A673 (cell line): ENCODE measurements at regions not wholly inside any gene's neighbourhood (a gene's known extent, or its start where the extent isn't known, plus 50 kb on each side); places are given as distances from the start of the nearest gene placed in this dataset.

Experiments used
- BruUV-seq: library from RNA; stranded (reverse); fragments of 400-500 nt; replicated peaks from 2 replicates; lab custom pipeline; 2021; lab: Mats Ljungman, UMichigan
- CTCF ChIA-PET: fragments of 300-600 bp; sonication (Branson Sonifier 250); formaldehyde crosslinking; loops from one replicate; lab custom pipeline; 2022; ENCODE audit warnings: antibody characterized with exemption; lab: Charles Lee
- POLR2A ChIA-PET: fragments of 300-600 bp; sonication (Branson Sonifier 250); formaldehyde crosslinking; loops from one replicate; lab custom pipeline; 2022; ENCODE audit warnings: antibody characterized with exemption; ENCODE audit not compliant: low non-redundant PET; lab: Charles Lee
- DNase-seq: peaks from one replicate; pipeline ENCODE4 v3.0.0-alpha.2; 2015; ENCODE audit warnings: low spot score
- H3K27ac ChIP-seq: fragments of 200-600 bp; sonication (generic); 2 replicates; pipeline ENCODE4 v1.5.1; 2016; ENCODE audit warnings: mixed run types, low read depth, mild to moderate bottlenecking, mixed read lengths, antibody characterized with exemption, low read length; ENCODE audit not compliant: poor library complexity, severe bottlenecking
- H3K27me3 ChIP-seq: fragments of 200-600 bp; sonication (generic); replicated peaks from 2 replicates; pipeline ENCODE4 v1.6.1; 2017; ENCODE audit warnings: mixed run types, low read depth, mild to moderate bottlenecking, mixed read lengths, antibody characterized with exemption, low read length; ENCODE audit not compliant: insufficient read depth, poor library complexity
- H3K36me3 ChIP-seq: fragments of 200-600 bp; sonication (generic); 2 replicates; pipeline ENCODE4 v1.6.1; 2016; ENCODE audit warnings: mixed run types, mild to moderate bottlenecking, mixed read lengths, antibody characterized with exemption, low read length; ENCODE audit not compliant: insufficient read depth, poor library complexity, severe bottlenecking
- H3K4me1 ChIP-seq: fragments of 200-600 bp; sonication (generic); 2 replicates; pipeline ENCODE4 v1.6.1; 2017; ENCODE audit warnings: mixed run types, mild to moderate bottlenecking, mixed read lengths, antibody characterized with exemption, low read length; ENCODE audit not compliant: insufficient read depth, poor library complexity, severe bottlenecking
- H3K4me3 ChIP-seq: fragments of 200-600 bp; sonication (generic); 2 replicates; pipeline ENCODE4 v1.5.1; 2016; ENCODE audit warnings: low read depth, mixed run types, mild to moderate bottlenecking, mixed read lengths, low read length; ENCODE audit not compliant: poor library complexity, severe bottlenecking
- H3K9me3 ChIP-seq: fragments of 200-600 bp; sonication (generic); 2 replicates; pipeline ENCODE4 v1.6.1; 2016; ENCODE audit warnings: mixed run types, low read depth, mild to moderate bottlenecking, mixed read lengths, antibody characterized with exemption, low read length; ENCODE audit not compliant: poor library complexity, severe bottlenecking
- EZH2 ChIP-seq: fragments of 200-600 bp; sonication (generic); IDR thresholded peaks from 2 replicates; pipeline ENCODE4 v1.6.1; 2017; ENCODE audit warnings: borderline replicate concordance, low read depth, mild to moderate bottlenecking, mixed read lengths, antibody characterized with exemption, low read length; ENCODE audit not compliant: poor library complexity, severe bottlenecking
- intact Hi-C: fragments of 100-400 bp; cut with micrococcal nuclease; formaldehyde crosslinking; loops from one replicate; pipeline ENCODE4 v1.10.0; 2022; ENCODE audit not compliant: unreplicated experiment
- TF ChIP-seq, protein P1 (sequence below): fragments of 300-800, 200-600 bp; sonication (generic); conservative IDR thresholded peaks from 2 replicates; pipeline ENCODE4 v1.5.1; 2017; ENCODE audit warnings: low read depth, mild to moderate bottlenecking, antibody characterized with exemption, low read length, moderate library complexity, mixed read lengths

DNA sequence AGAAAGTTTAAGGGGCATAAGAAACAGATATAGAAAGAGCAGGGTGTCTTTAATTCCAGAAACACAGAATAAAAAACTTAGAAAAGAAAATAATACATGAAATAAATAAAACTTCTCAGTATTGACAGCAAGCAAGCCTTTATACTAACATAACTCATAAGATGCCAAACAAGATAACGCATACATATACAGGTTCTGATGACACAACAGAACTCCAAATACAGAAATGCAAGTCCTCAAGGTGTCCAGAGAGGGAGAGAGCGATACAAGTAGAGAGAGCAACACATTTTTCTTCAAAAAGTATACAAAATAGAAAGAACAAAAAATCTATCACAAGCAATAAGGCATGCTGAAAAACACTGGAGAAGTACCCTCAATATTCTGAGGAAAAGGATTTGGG lies 314.6 kb upstream of the POM121L12 start:
- no peak for DNase-seq
- POLR2A ChIA-PET: no interaction called here
- Histone ChIP-seq H3K4me3 (no peak overlapping the region), H3K36me3 (no peaks in the 10 kb centered on the region), H3K4me1 (no peaks in the 10 kb centered on the region), H3K9me3 (peaks cover 50% of the 10 kb centered on the region), H3K27ac (no peak overlapping the region), H3K27me3 (no peaks in the 10 kb centered on the region)
- BruUV-seq: no TSS peak
- intact Hi-C loops: no loop called here
- CTCF ChIA-PET: no interaction called here
- TF ChIP-seq, protein P1, sequence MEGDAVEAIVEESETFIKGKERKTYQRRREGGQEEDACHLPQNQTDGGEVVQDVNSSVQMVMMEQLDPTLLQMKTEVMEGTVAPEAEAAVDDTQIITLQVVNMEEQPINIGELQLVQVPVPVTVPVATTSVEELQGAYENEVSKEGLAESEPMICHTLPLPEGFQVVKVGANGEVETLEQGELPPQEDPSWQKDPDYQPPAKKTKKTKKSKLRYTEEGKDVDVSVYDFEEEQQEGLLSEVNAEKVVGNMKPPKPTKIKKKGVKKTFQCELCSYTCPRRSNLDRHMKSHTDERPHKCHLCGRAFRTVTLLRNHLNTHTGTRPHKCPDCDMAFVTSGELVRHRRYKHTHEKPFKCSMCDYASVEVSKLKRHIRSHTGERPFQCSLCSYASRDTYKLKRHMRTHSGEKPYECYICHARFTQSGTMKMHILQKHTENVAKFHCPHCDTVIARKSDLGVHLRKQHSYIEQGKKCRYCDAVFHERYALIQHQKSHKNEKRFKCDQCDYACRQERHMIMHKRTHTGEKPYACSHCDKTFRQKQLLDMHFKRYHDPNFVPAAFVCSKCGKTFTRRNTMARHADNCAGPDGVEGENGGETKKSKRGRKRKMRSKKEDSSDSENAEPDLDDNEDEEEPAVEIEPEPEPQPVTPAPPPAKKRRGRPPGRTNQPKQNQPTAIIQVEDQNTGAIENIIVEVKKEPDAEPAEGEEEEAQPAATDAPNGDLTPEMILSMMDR: no peak
- no peak for TF ChIP-seq EZH2

GRCh38 chr7:52719677-52720076 lies 315.8 kb upstream of the POM121L12 start:
- H3K4me1 ChIP-seq: no peaks in the 10 kb centered on the region
- peaks cover 52% of the 10 kb centered on the region for H3K9me3 ChIP-seq
- no peak for DNase-seq
- H3K4me3 ChIP-seq: no peak overlapping the region
- H3K36me3 ChIP-seq: no peaks in the 10 kb centered on the region
- CTCF ChIA-PET: no interaction called here
- no TSS peak for BruUV-seq
- TF ChIP-seq EZH2: no peak
- TF ChIP-seq, protein P1: no peak
- H3K27ac ChIP-seq: no peak overlapping the region
- POLR2A ChIA-PET: no interaction called here
- no peaks in the 10 kb centered on the region for H3K27me3 ChIP-seq
- intact Hi-C loops: no loop called here

GRCh38 chr7:52715701-52716100 lies 319.7 kb upstream of the POM121L12 start:
- CTCF ChIA-PET: no interaction called here
- intact Hi-C loops: no loop called here

More at GRCh38 chr7:52715701-52716100, 319.7 kb upstream of the POM121L12 start:
- POLR2A ChIA-PET: no interaction called here
- H3K27me3 ChIP-seq: no peaks in the 10 kb centered on the region
- no peak for DNase-seq
- H3K4me1 ChIP-seq: no peaks in the 10 kb centered on the region
- TF ChIP-seq, protein P1: no peak
- no TSS peak for BruUV-seq
- peaks cover 50% of the 10 kb centered on the region for H3K9me3 ChIP-seq
- H3K4me3 ChIP-seq: no peak overlapping the region
- no peaks in the 10 kb centered on the region for H3K36me3 ChIP-seq
- no peak overlapping the region for H3K27ac ChIP-seq
